NCI-H2171 (cell line): ENCODE measurements at regions not wholly inside any gene's neighbourhood (a gene's known extent, or its start where the extent isn't known, plus 50 kb on each side); places are given as distances from the start of the nearest gene placed in this dataset.

ENCODE experiments used
- DNase-seq: peaks from one replicate; lab custom pipeline; 2025; lab: John Stamatoyannopoulos, UW

GRCh38 chr2:106941372-106941993 is 55.5 kb upstream of the ST6GAL2 start:
- DNase-seq = no peak

DNA sequence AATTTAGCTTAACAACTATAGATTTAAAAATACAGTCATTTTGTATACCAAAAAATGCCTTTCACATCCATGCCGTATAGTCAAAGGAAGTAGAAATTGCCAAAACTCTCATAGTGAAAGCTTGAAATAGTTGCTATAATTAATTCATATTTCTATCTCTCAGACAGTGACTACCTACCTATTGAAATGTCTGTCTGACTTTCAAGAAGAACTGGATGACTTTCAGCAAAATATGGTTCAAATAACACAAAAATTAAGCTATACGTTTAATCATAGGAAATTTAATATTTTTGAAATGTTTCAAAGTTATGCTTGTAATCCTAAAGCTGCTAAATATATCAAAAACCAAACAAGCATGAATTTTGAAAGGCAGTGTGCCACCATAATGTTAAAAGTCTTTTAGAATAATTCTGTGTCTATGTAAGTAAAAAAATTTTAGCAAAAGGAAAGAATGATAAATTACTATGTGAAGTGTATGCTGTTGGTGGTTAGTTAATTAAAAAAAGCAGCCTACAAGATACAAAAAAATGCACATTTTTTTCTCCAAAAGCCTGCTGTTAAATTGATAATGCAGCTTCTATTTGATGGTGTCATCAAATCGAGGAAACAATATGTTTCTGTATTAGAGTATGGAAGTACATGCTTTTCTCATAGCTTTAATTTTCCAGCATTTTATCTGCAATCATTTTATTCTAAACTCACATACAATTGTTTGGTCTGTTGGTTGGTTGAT is 57.7 kb upstream of the ST6GAL2 start:
- DNase-seq = no peak

DNA sequence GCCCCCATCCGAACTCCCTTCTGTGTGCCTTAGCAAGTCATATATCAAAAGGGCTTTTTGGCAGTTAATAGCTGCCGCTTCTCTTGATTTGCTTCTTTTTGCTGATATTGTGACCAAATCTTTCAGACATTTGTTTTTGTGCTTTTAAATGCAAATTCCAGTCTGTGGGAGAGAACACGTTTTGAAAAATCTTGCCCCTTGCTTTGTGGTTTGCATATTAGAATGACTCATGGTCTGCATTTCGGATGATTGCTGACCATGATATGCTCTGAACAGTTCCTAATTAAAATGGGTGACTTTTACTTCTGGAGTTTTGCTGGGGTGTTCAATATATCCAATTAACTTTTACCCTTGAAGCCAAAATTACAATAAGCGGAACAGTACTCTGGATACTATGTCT is 58.2 kb upstream of the ST6GAL2 start:
- no peak for DNase-seq

DNA sequence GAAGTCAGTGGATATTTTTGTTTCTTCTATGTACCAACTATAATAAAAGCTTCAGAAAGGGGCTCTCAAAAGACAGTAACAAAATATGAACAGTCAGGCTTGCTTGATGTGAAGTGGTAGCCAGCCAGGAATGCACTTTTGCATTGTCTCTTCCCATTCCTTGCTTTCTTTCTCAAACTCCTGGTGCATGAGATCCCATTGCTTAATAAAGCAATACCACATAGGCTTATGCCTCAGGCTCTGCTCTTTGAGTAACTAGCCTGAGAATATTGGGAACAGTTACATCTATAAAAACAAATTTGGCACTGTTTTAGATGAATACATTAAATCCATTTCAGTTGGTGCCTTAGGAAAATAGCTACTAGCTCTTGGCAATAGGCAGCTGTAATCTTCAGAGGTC is 62.6 kb upstream of the ST6GAL2 start:
- no peak for DNase-seq

GRCh38 chr2:106953236-106953635 is 67.3 kb upstream of the ST6GAL2 start:
- DNase-seq = no peak

- no peak for DNase-seq
Observed at GRCh38 chr2:106953779-106954178, 67.8 kb upstream of the ST6GAL2 start.

GRCh38 chr2:106954304-106954703 is 68.3 kb upstream of the ST6GAL2 start:
- DNase-seq = no peak

- DNase-seq = no peak
Observed at GRCh38 chr2:106956416-106956815, 70.4 kb upstream of the ST6GAL2 start.

DNA sequence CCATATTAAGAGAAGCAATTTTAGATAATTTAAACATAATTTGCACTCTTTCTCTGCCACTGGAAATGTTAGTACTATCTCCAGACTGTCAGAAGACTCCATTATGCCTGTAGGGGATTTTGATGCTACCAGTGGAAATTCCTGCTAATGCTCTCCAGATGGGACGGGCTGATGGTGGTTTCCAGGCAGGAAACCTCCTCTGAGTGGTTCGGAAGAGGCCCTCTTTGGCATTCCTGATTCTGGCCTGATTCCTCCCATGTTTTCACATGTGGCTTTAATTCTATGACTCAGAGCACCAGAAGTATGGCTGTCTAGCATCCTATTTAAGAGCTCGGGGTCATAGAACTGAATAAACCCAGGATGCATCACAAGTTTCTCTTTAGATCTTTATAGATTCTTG is 70.9 kb upstream of the ST6GAL2 start:
- no peak for DNase-seq

- DNase-seq = no peak
Observed at GRCh38 chr2:106959975-106960682, 74.2 kb upstream of the ST6GAL2 start.

GRCh38 chr2:106960683-106961161 is 74.8 kb upstream of the ST6GAL2 start:
- no peak for DNase-seq

GRCh38 chr2:106961328-106961727 is 75.4 kb upstream of the ST6GAL2 start:
- DNase-seq = no peak

DNA sequence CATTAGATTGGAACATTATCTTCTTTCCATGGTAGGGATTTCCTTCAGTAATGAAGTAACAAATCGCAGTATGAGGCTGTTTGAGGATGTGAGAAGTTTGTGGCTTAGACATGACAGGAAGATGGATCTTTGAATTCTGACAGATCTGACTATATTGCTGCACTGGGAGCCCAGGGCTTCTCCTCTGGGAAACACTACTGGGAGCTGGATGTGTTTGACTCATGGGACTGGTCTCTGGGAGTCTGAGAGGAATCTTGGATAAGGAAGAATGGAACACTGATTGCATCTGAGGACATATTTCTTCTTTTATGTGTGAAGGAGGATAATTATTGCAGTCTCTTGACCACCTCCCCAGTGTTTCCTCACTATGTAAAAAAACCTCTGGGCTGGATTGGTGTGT is 77.2 kb upstream of the ST6GAL2 start:
- DNase-seq = no peak

DNA sequence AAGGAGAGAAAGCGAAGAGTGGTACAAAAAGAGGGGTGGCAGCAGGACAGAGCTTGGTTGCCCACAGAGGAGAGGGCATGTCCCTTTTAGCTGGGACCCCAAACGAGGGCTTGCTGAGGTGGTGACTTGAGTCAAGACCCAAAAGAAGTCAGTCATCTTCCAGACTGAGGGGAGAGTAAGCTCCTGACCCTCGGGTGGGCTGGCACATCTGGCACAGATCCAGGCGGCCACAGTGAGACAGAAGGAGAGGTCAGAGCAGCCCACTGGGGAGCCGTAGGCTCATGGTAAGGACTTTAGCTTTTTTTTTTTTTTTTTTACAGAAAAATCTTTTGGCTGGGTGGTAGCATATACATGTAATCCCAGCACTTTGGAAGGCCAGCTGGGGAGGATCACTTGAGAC is 77.9 kb upstream of the ST6GAL2 start:
- no peak for DNase-seq

DNA sequence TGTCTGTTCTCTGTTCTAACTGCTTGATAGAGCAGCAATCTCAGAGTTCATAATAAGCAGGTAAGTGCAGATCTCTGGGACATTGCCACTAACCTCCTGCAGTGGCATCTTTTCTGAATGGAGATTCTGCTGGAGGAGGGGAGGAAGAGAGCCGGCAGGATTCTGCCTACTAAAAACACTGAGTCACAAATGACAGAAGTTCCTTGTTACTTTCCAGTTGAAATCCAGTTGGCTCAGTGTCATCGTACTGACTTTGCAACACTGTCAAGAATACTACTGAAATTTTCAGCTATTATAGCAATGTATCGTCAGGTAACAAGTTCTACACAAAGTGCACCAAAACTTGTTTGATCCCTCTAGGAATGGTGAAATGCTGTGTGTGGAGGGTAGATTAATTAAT is 79.6 kb upstream of the ST6GAL2 start:
- no peak for DNase-seq

DNA sequence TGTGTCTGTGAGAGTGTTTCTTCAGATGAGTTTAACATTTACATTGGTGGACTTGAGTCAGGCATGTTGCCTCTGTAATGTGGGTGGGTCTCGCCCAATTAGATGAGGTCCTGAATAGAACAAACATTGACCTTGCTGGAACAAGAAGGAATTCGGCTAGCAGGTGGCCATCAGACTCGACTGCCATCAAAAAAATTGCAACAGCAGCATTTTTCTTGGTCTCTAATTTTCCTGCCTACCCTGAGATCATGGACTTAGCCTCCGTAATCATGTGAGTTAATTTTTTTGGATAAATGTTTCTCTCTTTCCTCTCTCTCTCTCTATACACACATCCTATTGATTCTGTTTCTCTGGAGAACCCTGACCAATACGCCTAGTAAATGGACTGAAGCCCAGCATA is 83.8 kb upstream of the ST6GAL2 start:
- DNase-seq = no peak

DNA sequence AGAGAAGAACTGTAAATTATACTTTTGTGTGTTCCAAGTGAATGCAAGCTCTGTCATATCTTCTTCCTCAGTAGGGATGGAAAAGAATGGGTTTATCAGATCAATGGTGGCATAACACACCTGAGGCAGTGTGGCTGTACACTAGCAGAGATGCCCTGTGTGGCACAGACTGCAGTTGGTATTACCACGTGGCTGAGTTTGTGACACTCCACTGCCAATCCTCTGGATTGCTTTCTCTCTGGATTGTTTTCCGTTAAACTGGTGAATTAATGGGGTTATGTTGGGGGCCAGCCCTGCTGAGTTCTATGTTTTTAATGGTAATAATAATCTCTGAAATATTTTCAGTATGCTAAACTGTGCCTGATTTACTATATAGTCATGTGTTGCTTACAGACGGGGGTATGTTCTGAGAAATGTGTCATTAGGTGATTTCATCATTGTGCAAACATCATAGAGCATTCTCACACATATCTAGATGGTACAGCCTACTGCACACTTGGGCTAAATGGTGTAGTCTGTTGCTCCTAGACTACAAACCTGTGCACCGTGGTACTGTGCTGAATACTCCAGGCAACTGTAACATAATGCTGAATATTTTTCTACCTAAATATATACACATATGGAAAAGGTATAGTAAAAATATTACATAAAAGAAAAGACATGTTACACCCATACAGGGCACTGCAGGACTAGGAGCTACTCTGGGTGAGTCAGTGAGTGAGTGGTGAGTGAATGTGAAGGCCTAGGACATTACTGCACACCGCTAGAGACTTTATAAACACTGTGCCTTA is 84.7 kb upstream of the ST6GAL2 start:
- no peak for DNase-seq

DNA sequence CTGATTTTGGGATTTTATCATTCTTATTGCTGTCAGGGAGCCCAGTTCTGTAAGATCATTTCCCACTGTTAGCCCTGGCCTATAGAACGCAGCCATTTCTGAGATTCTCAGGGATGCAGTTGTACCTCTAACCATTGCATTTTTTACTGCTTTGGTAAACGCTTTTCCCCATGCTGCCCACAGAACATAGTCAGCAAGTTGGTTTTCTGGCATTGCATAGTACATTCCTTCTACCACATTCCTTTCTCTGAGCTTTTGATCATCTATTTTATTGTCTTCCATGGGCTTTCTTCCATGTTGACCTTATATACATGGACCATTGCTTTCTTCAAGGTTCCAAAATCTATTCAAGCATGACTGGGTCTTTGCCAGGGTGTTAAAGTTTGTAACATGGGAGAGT is 86.8 kb upstream of the ST6GAL2 start:
- no peak for DNase-seq

- DNase-seq = no peak
Observed at GRCh38 chr2:106974891-106975290, 88.9 kb upstream of the ST6GAL2 start.

DNA sequence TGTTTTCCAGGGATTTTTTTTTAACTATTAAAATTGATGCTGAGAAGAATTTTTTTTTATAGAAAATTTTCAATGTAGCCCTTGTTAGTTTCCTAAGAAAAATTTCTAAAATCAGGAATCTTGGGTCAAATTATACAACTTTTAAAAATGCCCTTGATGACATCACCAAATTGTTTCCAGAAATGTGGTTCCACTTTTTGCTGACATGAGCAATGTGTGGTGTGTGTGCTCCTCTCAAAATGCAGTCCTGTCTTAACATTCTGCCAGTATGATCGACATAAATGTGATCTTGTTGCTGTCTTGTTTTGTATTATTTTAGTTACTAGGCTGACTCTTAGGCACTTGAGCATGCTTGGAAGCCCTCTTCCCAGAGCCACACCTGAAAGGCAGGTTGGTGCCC is 89.7 kb upstream of the ST6GAL2 start:
- no peak for DNase-seq

DNA sequence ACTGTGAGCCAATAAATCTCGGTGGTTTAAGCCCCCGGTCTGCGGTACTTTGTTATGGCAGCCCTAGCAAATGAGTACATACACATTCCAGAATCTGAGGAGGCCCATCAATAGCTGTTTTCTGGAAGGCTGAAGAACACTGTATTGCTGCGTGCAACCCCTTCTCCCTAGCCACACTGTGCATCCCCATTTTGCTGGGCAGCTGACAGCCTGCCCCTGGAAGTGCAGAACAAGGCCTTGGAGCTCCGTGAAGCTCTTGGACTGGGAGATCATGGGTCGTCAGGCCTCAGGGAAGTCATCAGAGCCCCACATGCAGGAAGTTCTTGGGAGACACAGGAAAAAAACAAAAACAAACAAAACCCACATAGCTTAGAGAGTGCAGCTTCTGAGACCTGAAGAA is 90.6 kb upstream of the ST6GAL2 start:
- no peak for DNase-seq

GRCh38 chr2:106977717-106978116 is 91.8 kb upstream of the ST6GAL2 start:
- no peak for DNase-seq
